ELR (cell line): ENCODE measurements at regions not wholly inside any gene's neighbourhood (a gene's known extent, or its start where the extent isn't known, plus 50 kb on each side); places are given as distances from the start of the nearest gene placed in this dataset.
"Not testable (repeated sequence)": the region's sequence is repeated elsewhere in the genome, so short reads cannot be mapped to it uniquely, and the experiment has no call there.

Experiments
- DNase-seq: peaks from one replicate; pipeline ENCODE4 v3.0.0-alpha.2; 2015; ENCODE audit warnings: low read depth

DNA sequence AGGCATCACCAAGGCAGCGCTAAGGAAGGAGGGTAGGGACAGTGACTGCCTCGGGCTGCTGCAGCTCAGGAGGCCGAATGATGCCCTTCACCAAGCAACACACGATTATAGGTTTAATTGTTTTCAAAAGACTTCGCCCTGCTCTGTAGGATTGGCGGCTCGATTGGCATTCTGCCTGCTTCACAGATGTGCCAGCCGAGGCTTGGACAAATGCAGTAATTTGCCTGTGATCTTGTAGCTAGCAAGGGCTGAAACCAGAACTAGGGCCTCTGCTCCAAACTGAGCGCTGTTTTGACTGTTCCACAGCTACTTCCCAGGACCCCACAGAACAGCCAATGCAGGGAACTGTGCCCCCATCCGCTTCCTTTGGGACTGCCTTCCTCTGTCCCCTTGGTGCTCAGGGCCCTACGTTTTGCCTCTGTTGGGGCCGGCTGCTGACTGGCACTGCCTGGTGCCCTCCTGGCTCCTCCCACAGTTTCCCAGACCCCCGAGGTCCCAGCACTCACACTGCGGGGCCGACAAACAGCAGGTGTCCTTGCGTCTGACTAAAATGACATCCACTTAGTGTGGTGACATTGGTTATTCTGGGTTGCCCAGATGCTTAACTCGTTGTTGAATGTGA is 62.6 kb upstream of the EN2 start:
- DNase-seq = no peak

DNA sequence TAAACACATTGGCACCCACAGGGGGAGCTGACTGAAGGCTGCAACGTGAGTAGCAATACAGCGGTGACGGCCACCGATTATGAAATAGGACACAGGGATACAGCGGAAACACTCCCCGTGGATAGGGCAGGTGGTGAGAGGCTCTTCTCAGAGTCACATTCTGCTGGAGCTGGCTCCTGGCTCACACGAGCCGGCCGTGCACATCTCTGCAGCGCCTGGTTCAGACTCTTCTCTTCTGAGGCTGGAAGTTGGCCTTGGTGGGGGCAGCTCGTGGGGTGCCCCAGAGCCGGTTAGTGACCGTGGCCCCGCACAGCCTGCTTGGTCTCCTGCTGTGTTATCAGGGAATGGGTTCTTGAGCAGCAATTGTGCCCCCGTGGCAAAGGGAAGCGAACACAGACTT is 61.3 kb upstream of the EN2 start:
- DNase-seq = no peak

DNA sequence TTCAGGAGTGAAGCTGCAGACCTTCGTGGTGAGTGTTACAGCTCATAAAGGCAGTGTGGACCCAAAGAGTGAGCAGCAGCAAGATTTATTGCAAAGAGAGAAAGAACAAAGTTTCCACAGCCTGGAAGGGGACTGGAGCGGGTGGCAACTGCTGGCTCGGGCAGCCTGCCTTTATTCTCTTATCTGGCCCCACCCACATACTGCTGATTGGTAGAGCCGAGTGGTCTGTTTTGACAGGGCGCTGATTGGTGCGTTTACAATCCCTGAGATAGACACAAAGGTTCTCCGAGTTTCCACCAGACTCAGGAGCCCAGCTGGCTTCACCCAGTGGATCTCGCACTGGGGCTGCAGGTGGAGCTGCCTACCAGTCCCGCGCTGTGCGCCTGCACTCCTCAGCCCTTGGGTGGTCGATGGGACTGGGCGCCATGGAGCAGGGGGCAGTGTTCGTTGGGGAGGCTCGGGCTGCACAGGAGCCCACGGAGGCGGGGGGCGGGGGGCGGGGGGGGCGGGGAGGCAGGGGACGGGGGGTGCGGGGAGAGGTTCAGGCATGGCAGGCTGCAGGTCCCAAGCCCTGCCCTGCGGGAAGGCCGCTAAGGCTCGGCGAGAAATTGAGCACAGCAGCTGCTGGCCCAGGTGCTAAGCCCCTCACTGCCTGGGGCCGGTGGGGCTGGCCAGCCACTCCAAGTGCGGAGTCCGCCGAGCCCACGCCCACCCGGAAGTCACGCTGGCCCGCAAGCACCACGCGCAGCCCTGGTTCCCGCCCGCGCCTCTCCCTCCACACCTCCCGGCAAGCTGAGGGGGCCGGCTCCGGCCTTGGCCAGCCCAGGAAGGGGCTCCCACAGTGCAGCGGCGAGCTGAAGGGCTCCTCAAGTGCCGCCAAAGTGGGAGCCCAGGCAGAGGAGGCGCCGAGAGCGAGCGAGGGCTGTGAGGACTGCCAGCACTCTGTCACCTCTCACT is 59.9 kb upstream of the EN2 start:
- DNase-seq = not testable (repeated sequence)

DNA sequence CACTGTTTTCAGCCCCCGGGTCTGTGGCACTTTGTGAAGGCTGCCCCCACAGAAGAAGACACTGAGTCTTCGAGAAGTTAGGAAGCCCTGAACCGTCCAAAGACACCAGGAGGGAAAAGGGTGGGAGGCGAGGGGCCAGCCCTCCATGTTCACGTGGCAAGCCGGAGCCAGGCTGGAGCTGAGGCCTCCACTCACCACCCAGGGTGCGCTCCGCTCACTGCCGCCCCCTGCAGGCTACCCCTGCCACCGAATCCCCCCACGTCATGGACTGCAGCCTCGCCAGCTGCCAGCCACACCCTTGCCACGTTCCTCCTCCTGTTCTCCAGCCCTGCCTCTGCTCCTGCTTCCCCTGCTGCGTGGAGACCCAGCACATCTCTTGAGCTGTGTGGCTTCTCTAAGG is 59.0 kb upstream of the EN2 start:
- no peak for DNase-seq

DNA sequence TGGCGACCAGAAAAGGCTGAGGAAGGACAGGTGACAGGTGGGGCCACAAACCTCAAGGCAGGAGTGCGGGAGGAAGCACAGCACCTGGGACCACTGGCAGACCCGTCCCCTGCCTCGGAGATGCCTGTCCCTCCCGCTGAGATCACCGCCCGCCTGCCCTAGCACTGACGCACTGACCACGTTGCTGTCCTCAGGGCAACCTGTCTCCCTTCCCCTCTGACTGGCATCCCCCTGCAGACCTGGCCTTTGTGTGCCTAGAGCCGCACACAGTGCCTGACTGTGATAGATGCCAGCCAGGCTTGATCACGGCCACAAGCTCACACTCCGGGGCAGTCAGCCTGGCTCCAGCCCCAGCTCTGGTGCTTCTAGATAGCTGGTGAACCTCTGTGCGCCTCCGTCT is 58.4 kb upstream of the EN2 start:
- DNase-seq = no peak

DNA sequence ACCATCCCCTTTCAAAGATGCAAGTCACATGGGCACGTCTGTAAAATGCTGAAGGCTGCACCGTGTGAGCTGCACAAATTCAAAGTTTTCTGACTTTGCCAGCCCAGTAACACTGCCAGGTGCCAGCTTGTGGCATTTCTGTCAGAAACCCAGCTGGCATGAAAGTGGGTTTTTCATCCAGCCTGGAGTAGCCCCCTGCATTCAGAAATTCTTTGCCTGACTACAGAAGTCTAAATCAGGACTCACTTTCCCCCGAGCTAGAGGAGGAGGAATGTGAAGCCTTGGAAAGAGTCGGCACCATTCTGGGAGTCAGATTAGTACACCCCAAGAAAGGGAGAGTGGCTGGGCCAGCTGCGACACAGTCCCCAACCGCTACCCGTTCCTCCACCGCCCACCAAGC is 56.7 kb upstream of the EN2 start:
- DNase-seq = no peak

DNA sequence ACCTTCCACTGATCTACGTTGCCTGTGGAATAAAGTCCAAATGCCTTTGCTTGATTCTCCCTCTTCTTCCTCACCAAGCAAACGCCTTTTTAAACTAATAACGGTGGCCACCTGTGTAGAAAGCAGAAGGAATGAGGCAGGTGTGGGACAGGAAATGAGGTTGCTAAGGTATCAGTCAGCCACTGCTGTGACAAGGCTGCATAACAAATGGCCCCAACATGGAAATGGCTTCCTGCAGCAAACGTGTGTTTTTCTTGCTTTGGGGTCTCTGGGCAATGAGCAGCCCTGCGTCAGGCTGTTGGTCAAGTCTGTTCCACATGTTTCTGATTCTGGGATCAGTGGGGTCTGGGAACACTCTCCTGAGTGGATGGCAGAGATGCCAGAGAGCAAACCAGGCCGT is 56.0 kb upstream of the EN2 start:
- DNase-seq = no peak

DNA sequence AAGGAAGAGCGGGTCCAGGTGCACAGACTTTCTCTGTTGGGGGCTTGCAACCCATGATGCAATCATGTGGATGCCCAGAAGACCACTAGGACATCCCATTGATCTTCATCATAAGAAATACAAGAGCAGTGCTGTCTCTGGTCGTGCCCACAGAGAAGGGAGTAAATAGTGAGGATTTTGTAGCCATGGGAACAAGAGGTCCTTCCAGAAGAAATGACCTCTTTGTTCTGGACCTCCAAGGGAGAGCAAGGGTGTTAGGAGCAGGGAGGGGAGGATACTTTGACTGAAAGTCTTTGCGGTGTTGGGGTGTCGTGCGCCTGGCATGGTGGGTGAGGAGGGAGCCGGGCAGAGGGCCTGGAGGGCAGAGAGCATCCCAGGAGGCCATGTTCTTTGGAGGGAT is 55.0 kb upstream of the EN2 start:
- no peak for DNase-seq

DNA sequence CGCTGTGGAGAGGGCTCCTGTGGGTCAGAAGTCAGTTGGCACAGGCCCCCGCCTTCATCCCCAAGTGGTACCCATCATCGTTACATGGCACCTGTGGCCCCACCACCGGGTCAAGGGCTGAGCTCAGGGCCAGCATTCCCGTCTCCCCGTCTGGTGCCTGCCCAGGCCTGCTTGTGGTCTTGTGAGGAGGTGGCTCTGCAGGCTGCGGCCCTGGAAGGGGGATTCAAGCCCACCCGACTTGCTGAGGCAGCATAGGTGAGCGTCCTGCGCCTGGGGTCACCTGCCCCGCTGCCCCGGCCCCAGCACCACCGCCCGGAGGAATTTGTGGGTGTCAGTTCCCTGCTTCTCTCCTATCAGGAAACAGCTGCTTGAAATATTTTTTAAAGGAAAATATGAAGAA is 53.0 kb upstream of the EN2 start:
- no peak for DNase-seq

DNA sequence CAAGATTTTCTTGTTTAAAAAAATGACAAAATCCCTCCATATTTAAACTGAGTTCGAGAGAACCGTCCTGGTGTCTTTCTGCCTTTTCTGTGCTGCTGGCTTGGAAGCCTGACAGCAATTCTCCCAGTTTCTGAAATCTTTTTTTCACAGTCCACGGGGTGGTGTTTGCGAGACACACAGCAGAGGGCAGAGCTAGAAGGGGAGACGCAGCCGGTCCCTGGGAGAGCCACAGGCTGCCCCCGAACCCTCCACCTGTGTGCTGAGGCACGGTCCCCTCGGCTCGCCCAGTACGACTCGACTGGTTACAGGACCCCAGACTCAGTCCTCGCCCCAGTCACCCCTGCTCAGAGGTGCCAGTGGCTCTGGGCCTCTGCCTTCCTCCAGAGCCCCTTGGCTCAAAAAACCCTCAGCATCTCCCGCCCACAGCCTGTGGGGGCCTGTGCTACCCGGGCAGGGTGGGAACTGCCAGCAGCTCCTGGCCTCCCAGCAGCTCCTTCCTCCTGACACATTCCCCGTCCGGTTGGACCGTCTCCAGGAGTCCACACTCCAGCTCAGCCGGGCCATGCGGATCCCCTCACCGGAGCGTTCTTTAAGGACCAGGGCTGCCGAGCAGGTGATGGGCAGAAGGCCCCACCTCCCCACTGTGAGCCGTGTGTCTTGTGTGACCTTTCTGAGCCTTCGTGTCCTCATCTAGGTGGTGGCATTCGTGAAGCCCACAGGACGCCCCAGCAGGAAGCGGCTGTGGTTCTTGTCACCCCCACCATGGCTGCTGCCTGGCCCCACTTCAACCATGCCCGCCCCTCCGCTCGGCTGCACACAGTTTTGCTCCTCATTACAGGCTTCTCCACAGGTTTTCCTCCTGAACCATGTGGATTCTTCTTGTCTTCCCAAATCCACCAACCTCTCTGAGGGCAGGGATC is 52.3 kb upstream of the EN2 start:
- DNase-seq = no peak

DNA sequence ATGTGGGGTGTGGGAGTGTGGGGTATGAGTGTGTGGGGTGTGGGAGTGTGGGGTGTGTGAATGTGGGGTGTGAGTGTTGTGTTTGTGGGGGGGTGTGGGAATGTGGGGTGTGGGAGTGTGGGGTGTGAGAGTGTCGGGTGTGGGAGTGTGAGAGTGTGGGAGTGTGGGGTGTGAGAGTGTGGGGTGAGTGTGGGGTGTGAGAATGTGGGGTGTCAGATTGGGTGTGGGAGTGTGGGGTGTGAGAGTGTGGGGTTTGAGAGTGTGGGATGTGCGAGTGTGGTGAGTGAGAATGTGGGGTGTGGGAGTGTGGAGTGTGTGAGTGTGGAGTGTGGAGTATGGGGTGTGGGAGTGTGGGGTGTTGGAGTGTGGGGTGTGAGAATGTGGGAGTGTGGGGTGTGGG is 50.1 kb upstream of the EN2 start:
- DNase-seq = no peak
